Activated CD4-positive, alpha-beta memory T cell treated with anti-CD3 and anti-CD28 coated beads for 36 hours (primary cell): ENCODE measurements at regions not wholly inside any gene's neighbourhood (a gene's known extent, or its start where the extent isn't known, plus 50 kb on each side); places are given as distances from the start of the nearest gene placed in this dataset.

ENCODE experiments used
- CTCF ChIA-PET: fragments of 350-600 bp; sonication (Branson Sonifier 250); formaldehyde crosslinking; loops from one replicate; lab custom pipeline; 2021; ENCODE audit warnings: antibody characterized with exemption, inconsistent platforms; lab: Charles Lee
- POLR2A ChIA-PET: fragments of 350-600 bp; sonication (Branson Sonifier 250); formaldehyde crosslinking; loops from one replicate; lab custom pipeline; 2021; ENCODE audit warnings: antibody characterized with exemption; lab: Charles Lee
- DNase-seq: peaks from one replicate; pipeline ENCODE4 v3.0.0-alpha.2; 2020
- H3K27ac Mint-ChIP-seq: one replicate; pipeline ENCODE4 v1.8.0; 2021; ENCODE audit warnings: mixed read lengths
- H3K27me3 Mint-ChIP-seq: one replicate; pipeline ENCODE4 v1.8.0; 2021; ENCODE audit warnings: mixed read lengths
- H3K36me3 Mint-ChIP-seq: one replicate; pipeline ENCODE4 v1.8.0; 2021; ENCODE audit warnings: mixed read lengths
- H3K4me1 Mint-ChIP-seq: one replicate; pipeline ENCODE4 v1.8.0; 2021; ENCODE audit warnings: low read depth, mixed read lengths
- H3K4me3 Mint-ChIP-seq: one replicate; pipeline ENCODE4 v1.8.0; 2021; ENCODE audit warnings: mild to moderate bottlenecking, mixed read lengths
- H3K9me3 Mint-ChIP-seq: one replicate; pipeline ENCODE4 v1.8.0; 2021; ENCODE audit warnings: mixed read lengths
- intact Hi-C: fragments of 100-400 bp; cut with micrococcal nuclease; formaldehyde crosslinking; loops from one replicate; pipeline ENCODE4 v1.15.1; 2023

- POLR2A ChIA-PET: no interaction called here
- no peaks in the 10 kb centered on the region for H3K27me3 Mint-ChIP-seq
- no peak overlapping the region for H3K27ac Mint-ChIP-seq
- no peaks in the 10 kb centered on the region for H3K9me3 Mint-ChIP-seq
- CTCF ChIA-PET: no interaction called here
- no peaks in the 10 kb centered on the region for H3K4me1 Mint-ChIP-seq
- DNase-seq: no peak
- H3K36me3 Mint-ChIP-seq: no peaks in the 10 kb centered on the region
- intact Hi-C loops: no loop called here
- H3K4me3 Mint-ChIP-seq: no peak overlapping the region
Measured at GRCh38 chr21:28714777-28715464, 277.8 kb downstream of the LTN1 start.

GRCh38 chr21:28712411-28712810 is 280.3 kb downstream of the LTN1 start:
- Mint-ChIP-seq H3K4me3 (no peak overlapping the region), H3K27me3 (no peaks in the 10 kb centered on the region), H3K9me3 (peaks cover 4% of the 10 kb centered on the region), H3K36me3 (no peaks in the 10 kb centered on the region), H3K27ac (no peak overlapping the region), H3K4me1 (no peaks in the 10 kb centered on the region)
- no peak for DNase-seq
- POLR2A ChIA-PET: no interaction called here
- intact Hi-C loops: no loop called here
- CTCF ChIA-PET: no interaction called here

- no peaks in the 10 kb centered on the region for H3K4me1 Mint-ChIP-seq
- intact Hi-C loops: no loop called here
- ChIA-PET CTCF (no interaction called here), POLR2A (no interaction called here)
- peaks cover 4% of the 10 kb centered on the region for H3K36me3 Mint-ChIP-seq
- no peak for DNase-seq
- H3K27me3 Mint-ChIP-seq: no peaks in the 10 kb centered on the region
- no peak overlapping the region for H3K4me3 Mint-ChIP-seq
- H3K9me3 Mint-ChIP-seq: peaks cover 17% of the 10 kb centered on the region
- H3K27ac Mint-ChIP-seq: no peak overlapping the region
Measured at GRCh38 chr21:28705616-28706015, 287.1 kb downstream of the LTN1 start.

GRCh38 chr21:28704746-28705145 is 287.9 kb downstream of the LTN1 start:
- ChIA-PET CTCF (interaction anchor here (1.4 kb wide), 1 partner anchor 40 kb away, joined by 3 read pairs; no protein-coding TSS in a partner anchor), POLR2A (no interaction called here)
- peaks cover 4% of the 10 kb centered on the region for H3K36me3 Mint-ChIP-seq
- H3K4me3 Mint-ChIP-seq: no peak overlapping the region
- intact Hi-C loops: no loop called here
- no peak for DNase-seq
- H3K9me3 Mint-ChIP-seq: peaks cover 17% of the 10 kb centered on the region
- no peaks in the 10 kb centered on the region for H3K27me3 Mint-ChIP-seq
- no peak overlapping the region for H3K27ac Mint-ChIP-seq
- no peaks in the 10 kb centered on the region for H3K4me1 Mint-ChIP-seq

GRCh38 chr21:28703861-28704260 is 288.8 kb downstream of the LTN1 start:
- H3K27ac Mint-ChIP-seq: no peak overlapping the region
- intact Hi-C loops: no loop called here
- H3K36me3 Mint-ChIP-seq: peaks cover 4% of the 10 kb centered on the region
- ChIA-PET POLR2A (no interaction called here), CTCF (interaction anchor here (1.4 kb wide), 1 partner anchor 41 kb away, joined by 3 read pairs; no protein-coding TSS in a partner anchor)
- H3K27me3 Mint-ChIP-seq: no peaks in the 10 kb centered on the region
- no peak overlapping the region for H3K4me3 Mint-ChIP-seq
- no peak for DNase-seq
- no peaks in the 10 kb centered on the region for H3K4me1 Mint-ChIP-seq
- H3K9me3 Mint-ChIP-seq: peaks cover 13% of the 10 kb centered on the region

GRCh38 chr21:28699596-28700259 is 292.9 kb downstream of the LTN1 start:
- Mint-ChIP-seq H3K4me1 (no peaks in the 10 kb centered on the region), H3K4me3 (no peak overlapping the region), H3K9me3 (peaks cover 21% of the 10 kb centered on the region), H3K27me3 (no peaks in the 10 kb centered on the region), H3K27ac (no peak overlapping the region), H3K36me3 (peaks cover 8% of the 10 kb centered on the region)
- CTCF ChIA-PET: interaction anchor here (0.9 kb wide), 1 partner anchor 45 kb away, joined by 4 read pairs; no protein-coding TSS in a partner anchor
- no peak for DNase-seq
- intact Hi-C loops: no loop called here
- POLR2A ChIA-PET: no interaction called here

- no peak overlapping the region for H3K4me3 Mint-ChIP-seq
- ChIA-PET POLR2A (no interaction called here), CTCF (no interaction called here)
- peaks cover 8% of the 10 kb centered on the region for H3K36me3 Mint-ChIP-seq
- H3K27ac Mint-ChIP-seq: no peak overlapping the region
- intact Hi-C loops: no loop called here
- no peaks in the 10 kb centered on the region for H3K27me3 Mint-ChIP-seq
- H3K9me3 Mint-ChIP-seq: peaks cover 21% of the 10 kb centered on the region
- DNase-seq: no peak
- no peaks in the 10 kb centered on the region for H3K4me1 Mint-ChIP-seq
Measured at GRCh38 chr21:28699186-28699585, 293.5 kb downstream of the LTN1 start.

- Mint-ChIP-seq H3K4me3 (no peak overlapping the region), H3K9me3 (peaks cover 10% of the 10 kb centered on the region), H3K36me3 (peaks cover 4% of the 10 kb centered on the region), H3K27ac (no peak overlapping the region), H3K4me1 (no peaks in the 10 kb centered on the region), H3K27me3 (no peaks in the 10 kb centered on the region)
- intact Hi-C loops: no loop called here
- POLR2A ChIA-PET: no interaction called here
- CTCF ChIA-PET: interaction anchor here (0.8 kb wide), 1 partner anchor 48 kb away, joined by 3 read pairs; no protein-coding TSS in a partner anchor
- DNase-seq: no peak
Measured at GRCh38 chr21:28696844-28697410, 295.8 kb downstream of the LTN1 start.

GRCh38 chr21:28693476-28693875 is 299.2 kb downstream of the LTN1 start:
- Mint-ChIP-seq H3K4me3 (no peak overlapping the region), H3K9me3 (peaks cover 7% of the 10 kb centered on the region), H3K27me3 (no peaks in the 10 kb centered on the region), H3K27ac (no peak overlapping the region), H3K4me1 (no peaks in the 10 kb centered on the region), H3K36me3 (peaks cover 4% of the 10 kb centered on the region)
- ChIA-PET CTCF (no interaction called here), POLR2A (no interaction called here)
- DNase-seq: no peak
- intact Hi-C loops: no loop called here

GRCh38 chr21:28690196-28690595 is 302.5 kb downstream of the LTN1 start:
- no peak for DNase-seq
- no peaks in the 10 kb centered on the region for H3K27me3 Mint-ChIP-seq
- ChIA-PET CTCF (no interaction called here), POLR2A (no interaction called here)
- no peak overlapping the region for H3K4me3 Mint-ChIP-seq
- no peak overlapping the region for H3K27ac Mint-ChIP-seq
- H3K9me3 Mint-ChIP-seq: no peaks in the 10 kb centered on the region
- H3K4me1 Mint-ChIP-seq: no peaks in the 10 kb centered on the region
- intact Hi-C loops: no loop called here
- H3K36me3 Mint-ChIP-seq: no peaks in the 10 kb centered on the region

GRCh38 chr21:28688381-28688780 is 304.3 kb downstream of the LTN1 start:
- no peak overlapping the region for H3K27ac Mint-ChIP-seq
- H3K36me3 Mint-ChIP-seq: no peaks in the 10 kb centered on the region
- intact Hi-C loops: no loop called here
- POLR2A ChIA-PET: no interaction called here
- no peaks in the 10 kb centered on the region for H3K9me3 Mint-ChIP-seq
- no peaks in the 10 kb centered on the region for H3K4me1 Mint-ChIP-seq
- no peak for DNase-seq
- H3K27me3 Mint-ChIP-seq: no peaks in the 10 kb centered on the region
- no peak overlapping the region for H3K4me3 Mint-ChIP-seq
- CTCF ChIA-PET: interaction anchor here (1.3 kb wide), 1 partner anchor 171 kb away, joined by 4 read pairs; no protein-coding TSS in a partner anchor

GRCh38 chr21:28687586-28687985 is 305.1 kb downstream of the LTN1 start:
- Mint-ChIP-seq H3K27me3 (no peaks in the 10 kb centered on the region), H3K27ac (no peak overlapping the region), H3K4me1 (no peaks in the 10 kb centered on the region), H3K36me3 (no peaks in the 10 kb centered on the region), H3K9me3 (no peaks in the 10 kb centered on the region), H3K4me3 (no peak overlapping the region)
- intact Hi-C loops: no loop called here
- ChIA-PET CTCF (no interaction called here), POLR2A (no interaction called here)
- no peak for DNase-seq
